Hindlimb muscle (tissue), 1 donor: ENCODE measurements at regions not wholly inside any gene's neighbourhood (a gene's known extent, or its start where the extent isn't known, plus 50 kb on each side); places are given as distances from the start of the nearest gene placed in this dataset.

ENCODE experiments used
- DNase-seq: peaks from one replicate; pipeline ENCODE4 v3.0.0-alpha.2; 2013

DNA sequence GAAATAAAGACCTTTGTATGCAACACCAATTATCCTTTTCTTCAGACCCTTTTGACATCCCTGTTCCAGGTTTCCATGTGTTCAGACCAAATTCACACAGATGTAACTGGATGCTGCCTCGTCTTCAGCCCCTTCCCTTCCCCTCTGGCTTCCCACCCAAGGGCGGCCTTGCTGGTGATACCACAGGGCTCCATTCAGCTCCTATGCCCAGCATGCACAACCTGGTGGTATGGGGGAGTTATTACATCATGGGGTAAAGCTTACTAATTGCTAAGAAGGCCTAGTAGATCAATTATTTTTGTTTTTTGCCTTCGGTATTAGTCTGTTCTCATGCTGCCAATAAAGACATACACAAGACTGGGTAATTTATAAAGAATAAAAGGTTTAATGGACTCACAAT is 317.0 kb upstream of the CXXC4 start:
- no peak for DNase-seq

DNA sequence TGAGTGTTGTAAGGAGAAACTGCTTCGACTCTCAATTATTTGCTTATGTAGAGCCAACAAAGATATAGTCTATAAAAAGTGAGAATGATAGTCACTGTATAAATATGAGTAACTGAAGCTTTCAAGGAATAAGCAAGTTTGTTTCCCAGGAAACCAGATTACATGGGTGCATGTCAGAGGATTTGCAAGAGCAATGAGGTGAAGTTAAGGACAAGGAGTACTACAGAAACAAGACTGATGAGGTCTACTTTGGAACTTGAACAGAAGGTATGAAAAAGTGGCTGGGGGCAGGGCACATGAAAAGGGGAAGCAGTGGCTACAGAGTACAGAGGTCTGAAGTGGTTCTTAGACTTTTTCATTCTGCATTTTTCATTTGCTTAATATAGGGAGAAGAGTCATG is 321.0 kb upstream of the CXXC4 start:
- no peak for DNase-seq

DNA sequence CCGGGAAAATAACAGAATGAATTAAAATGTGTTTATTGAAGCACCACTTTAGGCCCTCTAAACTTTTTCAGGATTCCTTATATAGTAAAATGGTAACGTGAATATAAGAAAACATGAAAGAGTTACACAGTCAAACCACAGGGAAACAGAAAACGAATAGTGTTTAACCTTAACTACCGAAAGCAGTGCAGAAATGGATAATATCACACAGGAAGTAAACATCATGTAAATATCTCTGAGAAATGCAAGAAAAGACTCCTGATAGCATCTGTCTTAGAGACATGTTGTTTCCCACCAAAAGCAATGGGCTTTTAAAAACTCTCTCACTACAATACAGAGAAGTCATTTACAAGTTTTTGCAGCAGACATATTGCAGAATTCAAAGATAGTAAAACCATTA is 323.9 kb upstream of the CXXC4 start:
- no peak for DNase-seq

DNA sequence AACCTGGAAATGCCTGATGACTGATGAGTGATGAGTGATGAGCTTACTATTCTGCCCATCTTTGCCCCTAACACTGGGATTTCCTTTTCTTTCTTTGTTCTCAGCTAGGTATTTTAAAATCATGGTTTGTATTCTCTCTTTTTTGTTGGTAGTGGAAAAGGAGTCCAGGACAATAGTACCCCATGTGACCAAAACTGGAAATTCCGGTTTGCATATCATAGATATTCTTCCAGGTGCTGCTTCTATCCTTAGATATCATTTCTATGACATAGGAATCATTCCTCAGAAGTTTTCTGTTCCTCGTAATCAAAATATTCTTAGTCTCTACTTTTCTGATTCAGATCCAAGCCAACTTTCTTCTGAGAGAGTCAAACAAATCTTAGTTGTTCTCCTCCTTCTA is 320.5 kb upstream of the TET2 start:
- no peak for DNase-seq

DNA sequence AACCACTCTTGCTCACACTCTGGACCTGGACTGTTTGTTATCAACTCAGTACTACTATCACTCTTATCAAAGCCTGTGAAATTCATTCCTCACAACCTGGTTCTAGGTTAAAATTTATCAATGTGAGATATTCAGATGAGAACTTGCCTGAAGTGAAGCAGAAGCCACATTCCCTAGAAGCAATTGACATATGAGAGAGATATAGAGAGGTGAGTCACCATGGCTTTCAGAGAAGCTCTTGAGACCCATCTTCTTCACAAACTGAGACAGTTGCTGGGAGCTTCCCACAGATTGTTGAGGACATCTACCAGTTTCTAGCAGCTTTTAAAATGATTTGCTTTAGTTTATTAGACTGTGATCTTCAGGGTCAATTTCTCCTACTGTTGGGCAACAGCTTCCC is 316.9 kb upstream of the TET2 start:
- no peak for DNase-seq

DNA sequence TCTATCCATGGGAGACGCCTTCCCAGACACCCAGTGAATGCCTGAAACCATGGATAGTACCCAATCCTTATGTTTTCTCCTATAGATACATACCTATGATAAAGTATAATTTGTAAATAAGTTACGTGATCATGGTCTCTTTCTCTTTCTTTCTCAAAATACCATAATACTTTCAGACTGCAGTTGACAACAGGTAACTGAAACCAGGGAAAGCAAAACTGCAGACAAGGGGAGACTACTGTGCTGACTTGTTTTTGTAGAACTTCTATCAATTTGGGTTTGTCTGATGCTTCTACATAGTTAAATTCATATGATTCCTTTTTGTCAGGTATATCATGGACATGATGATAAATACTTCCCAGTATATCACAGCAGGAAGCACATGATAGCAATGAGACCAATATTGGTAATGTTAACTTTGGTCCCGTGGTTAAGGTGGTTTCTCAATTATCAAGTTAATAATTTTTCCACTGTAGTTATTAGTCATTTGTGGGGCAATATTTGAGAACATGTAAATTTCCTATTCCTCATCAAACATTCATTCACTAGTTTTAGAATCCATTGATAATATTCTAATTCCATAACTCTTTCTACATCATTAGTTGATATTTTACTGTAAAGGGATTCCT is 298.0 kb upstream of the TET2 start:
- no peak for DNase-seq

DNA sequence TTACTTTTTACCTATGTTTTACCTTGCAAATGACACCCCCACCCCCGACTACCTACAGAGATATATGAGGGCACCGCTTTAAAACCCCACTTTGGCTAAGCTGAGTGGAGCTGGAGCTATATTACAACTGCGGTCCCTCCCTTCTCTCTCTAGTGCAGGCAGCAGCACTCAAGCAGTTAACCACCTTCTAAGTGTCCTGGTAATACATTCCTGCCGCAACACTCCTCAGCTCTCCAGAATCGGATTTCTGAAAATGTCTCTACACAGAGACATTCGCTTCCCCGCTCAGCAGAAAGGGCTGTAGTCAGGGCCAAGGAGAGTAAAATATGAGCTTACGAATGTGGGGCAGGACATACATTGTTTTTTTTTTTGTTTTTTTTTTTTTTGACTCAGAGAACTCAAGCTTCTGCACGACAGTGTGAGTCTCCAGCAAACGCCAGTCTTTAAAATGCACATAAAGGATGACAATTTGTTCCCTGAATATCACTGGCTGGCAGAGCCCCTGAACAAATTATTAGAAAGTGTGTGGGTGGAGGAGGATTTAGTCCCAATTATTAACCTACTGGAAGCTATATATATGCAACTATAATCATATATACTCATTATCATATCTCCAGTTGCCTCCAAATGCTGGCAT is 287.0 kb upstream of the TET2 start:
- DNase-seq = no peak

DNA sequence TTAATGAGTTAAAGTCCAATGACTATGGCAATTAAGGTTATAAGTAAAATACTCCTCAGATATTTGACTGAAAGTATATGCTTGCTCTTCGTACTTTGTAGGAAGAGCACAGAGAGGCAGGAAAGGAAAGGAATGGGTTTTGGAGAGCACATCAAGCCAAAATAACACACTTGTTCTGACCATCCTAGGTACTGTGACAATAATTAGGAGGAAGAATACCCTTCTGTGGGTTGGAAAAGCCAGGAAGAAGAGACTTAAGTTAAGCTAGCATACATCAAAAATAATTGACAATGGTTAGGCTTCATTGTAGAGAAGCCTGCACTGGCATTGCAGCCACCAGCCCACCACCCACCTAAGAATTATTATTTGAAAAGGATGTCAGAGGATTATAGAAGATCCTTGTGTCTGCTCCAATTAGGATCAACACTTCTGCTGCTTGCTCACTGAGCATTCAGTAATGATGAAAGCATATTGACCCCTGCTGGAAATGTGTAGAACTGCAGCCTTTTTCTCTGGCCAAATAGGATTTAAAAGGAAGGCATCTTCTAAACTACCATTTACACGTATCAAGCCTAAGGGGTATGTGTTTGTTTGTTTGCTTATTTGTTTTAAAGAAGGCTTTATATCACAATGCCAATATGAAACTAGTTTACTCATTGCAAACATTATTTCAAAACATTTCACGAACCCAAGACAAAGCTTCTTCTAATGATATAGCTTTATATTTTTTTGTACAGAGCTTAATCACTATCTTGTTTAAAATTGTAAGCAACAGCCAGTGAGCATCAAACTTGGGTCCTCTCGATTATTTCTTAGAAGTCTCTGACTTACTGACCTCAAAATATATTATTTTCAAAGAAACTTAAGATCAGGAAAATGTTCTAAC is 286.2 kb upstream of the TET2 start:
- DNase-seq = peak; percentile 58

DNA sequence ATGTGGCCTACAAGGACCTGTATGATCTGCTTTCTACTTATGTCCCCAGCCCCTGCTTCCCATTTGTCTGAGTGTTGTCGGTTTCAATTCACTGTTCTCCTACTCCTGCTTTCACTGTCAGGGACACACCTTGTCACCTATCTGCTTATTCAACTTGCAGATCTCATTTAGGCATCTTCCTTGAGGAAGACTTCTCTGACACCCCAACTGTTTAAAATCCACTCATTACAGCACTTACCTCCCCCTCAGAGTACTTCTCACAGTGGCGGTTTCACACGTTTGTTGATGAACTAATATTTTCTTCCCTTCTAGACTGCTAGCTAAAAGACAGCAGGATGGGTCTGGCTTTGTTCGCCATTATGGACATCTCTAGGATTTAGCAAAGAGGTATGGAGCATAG is 279.9 kb upstream of the TET2 start:
- DNase-seq = no peak

DNA sequence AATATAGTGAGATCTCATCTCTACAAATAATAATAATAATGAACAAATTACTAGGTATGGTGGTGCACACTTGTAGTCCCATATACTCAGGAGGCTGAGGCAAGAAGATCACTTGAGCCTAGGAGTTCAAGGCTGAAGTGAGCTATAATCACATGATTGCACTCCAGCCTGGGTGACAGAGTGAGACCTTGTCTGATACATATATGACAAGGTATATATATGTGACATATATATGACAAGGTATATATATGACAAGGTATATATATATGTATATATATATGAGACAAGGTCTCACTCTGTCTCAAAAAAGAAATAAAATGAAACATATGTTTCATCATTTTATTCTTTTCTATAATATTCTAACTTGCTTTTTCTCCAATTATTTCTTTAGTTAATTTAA is 278.1 kb upstream of the TET2 start:
- DNase-seq = no peak

DNA sequence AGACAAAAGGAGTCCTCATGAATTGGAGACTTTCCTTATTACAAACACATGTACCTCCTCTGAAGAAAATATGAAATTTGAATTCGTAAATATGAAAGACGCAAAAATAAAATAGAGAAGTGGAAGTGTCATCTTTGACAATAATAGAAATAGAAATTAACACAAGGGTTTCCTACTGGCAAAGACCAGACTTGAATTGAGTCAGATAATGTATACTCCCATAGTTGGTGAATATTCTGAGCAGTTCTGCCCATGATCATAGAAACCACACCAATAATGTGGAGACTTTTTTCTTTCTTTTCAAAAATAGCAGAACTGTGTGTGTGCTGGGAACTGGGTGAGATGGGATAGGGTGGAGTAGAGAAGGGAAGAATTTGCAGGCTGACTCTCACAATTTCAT is 277.7 kb upstream of the TET2 start:
- DNase-seq = no peak

DNA sequence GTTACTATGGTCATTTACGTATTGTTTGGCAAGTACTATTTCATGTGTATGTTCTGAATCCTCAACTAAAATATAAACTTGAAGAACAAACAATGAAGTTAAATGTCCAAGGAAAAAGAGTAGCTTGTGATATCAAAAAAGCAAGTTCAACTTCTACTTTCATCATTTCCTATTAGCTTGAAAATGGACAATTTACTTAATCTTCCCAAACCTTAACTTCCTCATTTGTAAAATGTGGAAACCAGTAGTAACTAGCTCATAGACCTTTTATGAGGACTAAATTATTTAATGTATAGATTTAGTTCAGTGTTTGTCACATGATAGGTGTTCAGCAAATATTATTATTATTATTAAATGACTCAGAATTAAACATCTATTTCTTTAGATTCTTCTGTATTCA is 276.8 kb upstream of the TET2 start:
- DNase-seq = no peak

DNA sequence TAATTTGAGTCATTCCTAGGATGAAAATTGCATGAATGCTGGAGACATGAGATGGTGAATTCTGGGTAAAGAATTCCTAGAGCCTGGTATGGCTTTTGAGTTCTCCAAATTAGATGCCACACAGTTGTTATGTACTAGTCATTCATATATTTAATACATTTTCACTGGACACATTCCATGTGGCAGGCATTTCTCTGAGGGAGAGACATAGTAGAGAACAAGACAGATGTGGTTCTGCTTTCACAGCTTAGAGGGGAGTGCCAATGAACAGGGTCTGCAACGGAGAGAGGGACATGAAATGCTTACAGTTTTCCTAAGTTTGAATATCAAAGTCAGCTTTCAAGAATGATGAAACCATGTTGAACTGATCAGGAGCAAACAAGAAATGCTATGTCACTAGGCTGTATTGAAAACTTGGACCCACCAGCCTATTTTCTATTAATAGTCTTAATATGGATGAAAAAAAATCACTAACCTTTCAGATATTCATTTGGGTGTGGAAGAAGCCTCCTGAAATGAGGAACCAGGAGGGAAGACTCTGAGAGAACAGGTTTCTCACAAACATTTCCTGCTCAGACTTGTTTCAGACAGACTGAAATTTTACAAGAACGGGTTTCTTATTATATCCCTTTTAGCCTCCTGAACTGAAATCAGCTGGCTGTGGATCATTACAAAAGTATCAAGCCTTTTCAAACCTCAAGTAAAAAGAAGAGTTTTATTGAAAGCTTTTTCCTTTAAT is 276.0 kb upstream of the TET2 start:
- no peak for DNase-seq

DNA sequence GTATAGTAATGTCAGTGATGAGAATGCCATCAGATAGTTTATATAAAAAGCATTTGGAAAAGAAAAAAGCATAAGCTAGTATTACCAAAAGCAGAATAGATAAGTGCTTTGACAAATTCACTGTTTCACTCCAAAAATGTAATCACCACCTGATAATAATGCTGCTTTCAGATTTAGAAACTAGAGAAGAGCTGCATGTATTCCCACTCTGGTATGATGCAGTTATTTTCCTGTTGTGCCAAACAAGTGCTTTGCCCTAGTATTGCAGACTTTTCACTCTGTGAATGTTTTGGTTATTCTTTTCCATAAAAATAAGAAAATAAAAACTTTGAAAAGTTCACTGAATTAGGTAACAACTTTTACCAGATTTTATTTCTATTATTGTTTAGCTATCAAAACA is 267.7 kb upstream of the TET2 start:
- no peak for DNase-seq

DNA sequence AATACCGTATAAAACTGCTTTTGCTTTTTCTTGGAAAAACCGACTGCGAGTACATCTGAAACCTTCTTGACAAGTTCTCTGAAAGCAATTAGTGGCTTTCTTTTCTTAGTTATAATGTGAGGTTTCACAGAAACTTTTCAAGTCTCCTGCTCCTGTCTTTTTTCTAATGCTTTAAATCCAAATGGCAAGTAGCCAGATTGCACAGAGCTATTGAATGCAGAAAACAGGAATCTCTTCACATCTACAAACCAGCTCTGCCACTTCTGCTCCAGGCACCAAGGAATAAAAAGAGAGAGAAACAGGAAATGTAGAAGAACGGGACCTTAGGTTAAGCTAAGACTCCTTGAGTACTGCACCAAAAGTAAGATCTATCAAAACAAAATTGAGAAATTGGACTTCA is 267.3 kb upstream of the TET2 start:
- peak; percentile 17 for DNase-seq

DNA sequence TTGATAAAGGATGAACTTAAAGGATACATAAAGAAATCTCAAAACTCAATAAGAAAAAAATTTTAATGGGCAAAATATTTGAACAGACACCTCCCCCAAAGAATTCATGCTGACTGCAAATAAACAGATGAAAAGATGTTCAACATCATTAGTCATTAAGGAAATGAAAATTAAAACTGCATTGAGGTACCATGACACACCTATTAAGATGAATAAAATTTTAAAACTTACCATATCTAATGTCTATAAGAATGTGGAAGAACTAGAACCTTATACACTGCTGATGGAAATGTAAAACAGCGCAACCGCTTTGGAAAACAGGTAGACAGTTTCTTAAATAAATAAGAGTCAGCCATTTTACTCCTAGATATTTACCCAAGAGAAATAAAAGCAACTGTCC is 266.8 kb upstream of the TET2 start:
- DNase-seq = no peak

DNA sequence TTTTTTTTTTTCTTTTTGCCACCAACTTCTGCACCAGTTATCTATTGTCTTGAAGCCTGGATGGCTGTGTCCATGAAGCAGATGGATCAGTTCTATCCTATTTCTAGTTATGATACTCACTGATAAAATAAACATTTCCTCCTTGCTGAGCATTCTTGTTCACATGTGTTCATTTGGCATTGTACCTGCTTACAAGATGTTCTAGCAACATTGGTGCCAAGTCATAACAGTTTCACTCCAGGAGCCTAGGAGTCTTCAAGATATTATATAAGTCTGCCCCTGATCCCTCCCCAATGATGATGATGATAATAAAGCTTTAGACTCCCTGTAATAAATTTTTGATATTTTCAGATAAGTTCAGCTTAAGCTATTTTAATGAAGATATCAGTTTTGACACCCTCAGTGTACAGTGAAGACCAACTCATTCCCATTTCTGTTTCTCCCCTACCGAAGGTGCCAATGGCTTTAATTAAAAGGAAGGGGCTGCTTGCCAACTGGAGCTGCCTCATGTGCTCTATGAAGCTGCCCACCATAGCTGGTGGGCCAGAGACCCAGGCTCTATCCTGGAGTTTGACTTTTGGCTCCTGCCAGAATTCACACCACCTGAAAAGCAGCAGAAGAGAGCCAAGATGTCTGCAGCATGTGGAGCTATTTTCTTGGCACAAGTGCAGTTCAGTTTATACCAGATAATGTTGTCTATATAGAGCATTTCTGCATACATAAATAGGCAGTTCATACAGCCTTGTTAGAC is 265.4 kb upstream of the TET2 start:
- no peak for DNase-seq

DNA sequence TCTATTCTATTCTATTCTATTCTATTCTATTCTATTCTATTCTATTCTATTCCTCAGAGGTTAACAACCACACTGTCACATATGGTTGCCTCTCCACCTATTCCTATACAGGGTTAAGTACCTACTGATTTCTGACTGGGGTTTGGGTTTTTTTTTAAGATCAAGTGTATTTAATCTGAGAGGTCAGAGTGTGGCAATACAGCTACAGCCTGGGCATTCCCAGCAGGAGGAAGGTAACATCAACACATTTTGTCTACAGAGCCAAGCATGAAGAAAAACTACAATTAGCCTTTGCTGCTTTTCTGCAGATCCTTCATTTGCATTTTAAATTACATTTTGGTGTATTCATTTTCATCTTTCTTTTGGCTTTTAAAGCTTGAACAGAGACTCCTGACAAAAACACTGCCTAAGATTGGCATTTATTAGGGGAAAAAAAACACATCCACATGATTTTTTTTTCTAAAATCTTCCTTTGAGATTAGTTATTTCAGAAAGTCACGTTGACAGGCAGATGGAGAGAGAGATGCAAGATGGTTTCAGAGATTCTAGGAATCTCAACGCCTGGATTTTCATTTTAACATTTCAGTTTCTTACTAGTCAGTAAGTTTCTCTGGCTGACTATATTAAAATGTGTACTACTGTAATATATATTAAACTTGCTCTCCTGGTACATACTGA is 255.9 kb upstream of the TET2 start:
- DNase-seq = no peak

DNA sequence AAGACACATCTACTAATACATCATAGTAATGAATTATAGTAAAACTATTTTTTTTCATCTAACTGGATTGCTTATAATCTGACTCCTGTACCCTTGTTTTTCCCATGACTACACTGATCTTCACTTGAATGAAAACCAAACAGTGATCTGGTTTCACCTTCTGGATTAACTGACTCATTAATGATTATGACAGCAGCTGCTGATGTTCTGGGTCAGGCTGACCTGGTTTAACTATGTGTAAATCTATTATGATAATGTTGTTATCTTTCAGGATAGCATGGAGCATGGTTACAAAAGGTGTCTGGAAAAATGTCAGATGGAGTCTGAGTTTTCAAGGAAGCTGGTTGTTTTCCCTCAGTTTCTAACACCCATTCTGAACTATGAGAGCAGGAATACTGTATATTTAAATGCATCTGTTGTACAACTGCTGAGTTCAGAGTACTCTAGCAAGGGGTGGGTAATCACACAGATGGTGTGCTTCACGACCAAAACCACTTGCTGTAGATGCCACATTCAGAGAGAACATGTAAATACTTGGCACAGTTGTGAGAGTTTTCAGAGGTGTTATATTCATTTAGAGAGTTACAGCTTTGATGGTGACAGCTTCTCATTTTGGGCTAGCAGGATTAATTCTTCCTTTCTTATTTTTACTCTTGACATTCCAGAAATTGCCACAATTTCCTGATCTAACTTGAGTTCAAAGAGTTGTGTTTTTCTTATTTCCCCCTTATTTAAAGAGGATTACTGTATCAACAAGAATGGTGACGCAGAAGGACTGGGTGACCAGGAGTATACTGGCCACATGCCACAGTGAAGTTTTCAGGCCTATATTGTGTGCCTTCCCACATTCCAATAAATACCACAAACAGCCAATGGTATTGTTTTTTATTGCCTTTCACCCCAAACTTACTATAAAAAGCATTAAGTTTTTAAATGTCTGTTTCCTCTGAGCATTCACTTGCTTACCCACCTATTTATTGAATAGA is 249.7 kb upstream of the TET2 start:
- DNase-seq = no peak

DNA sequence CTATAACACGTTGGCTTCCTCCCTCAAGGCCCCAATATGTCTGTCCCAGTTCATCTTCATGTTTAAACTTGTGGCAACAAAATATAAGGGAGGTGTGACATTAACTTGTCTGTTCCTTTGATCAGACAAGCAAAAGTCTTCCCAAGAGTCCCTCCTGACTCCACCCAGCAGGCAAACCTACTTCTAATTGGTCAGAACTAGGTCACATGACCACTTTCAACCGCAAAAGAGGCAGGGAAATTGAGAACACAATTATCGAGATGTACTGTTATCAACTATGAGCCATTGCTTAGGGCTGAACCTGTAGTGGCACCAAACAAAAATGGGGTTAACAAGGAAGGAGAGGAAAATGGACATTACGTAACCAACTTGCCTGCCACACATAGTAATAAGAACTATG is 246.8 kb upstream of the TET2 start:
- DNase-seq = no peak

DNA sequence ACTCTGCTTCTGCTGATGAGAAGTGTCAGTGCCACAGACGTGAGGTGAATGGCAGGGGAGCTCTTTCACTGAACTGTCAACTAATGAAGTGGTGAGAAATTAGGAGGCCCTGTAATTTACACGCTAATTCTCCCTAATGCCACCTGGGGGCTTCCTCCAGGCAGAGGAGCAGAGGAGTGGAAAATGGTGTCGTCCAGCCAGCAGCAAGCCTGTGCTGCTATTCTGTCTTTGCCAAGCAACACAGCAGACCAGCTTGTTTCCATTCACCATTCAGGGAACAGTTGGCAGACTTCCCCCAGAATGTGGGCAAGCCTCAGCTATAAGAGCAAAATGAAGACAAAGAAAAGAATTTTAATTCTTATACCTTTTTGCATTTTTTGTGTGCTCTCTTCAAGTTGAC is 245.2 kb upstream of the TET2 start:
- DNase-seq = peak; percentile 58
